LNCAP (cell line): ENCODE measurements at regions not wholly inside any gene's neighbourhood (a gene's known extent, or its start where the extent isn't known, plus 50 kb on each side); places are given as distances from the start of the nearest gene placed in this dataset.

Experiments
- CTCF ChIP-seq: fragments of 450-650 bp; IDR thresholded peaks from 2 replicates; pipeline ENCODE4 v1.5.1; 2017; ENCODE audit warnings: mild to moderate bottlenecking

GRCh38 chr2:2547451-2547850 is 216.4 kb upstream of the MYT1L start:
- TF ChIP-seq CTCF, result no peak

GRCh38 chr2:2546046-2546445 is 215.0 kb upstream of the MYT1L start:
- TF ChIP-seq CTCF, result no peak

GRCh38 chr2:2542966-2543611 is 212.0 kb upstream of the MYT1L start:
- TF ChIP-seq CTCF, result no peak

- no peak for TF ChIP-seq CTCF
Measured at GRCh38 chr2:2542316-2542715, 211.2 kb upstream of the MYT1L start.

GRCh38 chr2:2540406-2540805 is 209.3 kb upstream of the MYT1L start:
- TF ChIP-seq CTCF, result no peak

- no peak for TF ChIP-seq CTCF
Measured at GRCh38 chr2:2536416-2537056, 205.5 kb upstream of the MYT1L start.

GRCh38 chr2:2530334-2530733 is 199.3 kb upstream of the MYT1L start:
- TF ChIP-seq CTCF, result no peak
